HG03135 (cell line): ENCODE measurements at regions not wholly inside any gene's neighbourhood (a gene's known extent, or its start where the extent isn't known, plus 50 kb on each side); places are given as distances from the start of the nearest gene placed in this dataset.
"Not testable (repeated sequence)": the region's sequence is repeated elsewhere in the genome, so short reads cannot be mapped to it uniquely, and the experiment has no call there.

Source experiments
- ATAC-seq: cut with Tn5 transposase; IDR thresholded peaks from one replicate; pipeline ENCODE4 v1.9.1; 2021; ENCODE audit warnings: mild to moderate bottlenecking, moderate library complexity; ENCODE audit not compliant: unreplicated experiment

GRCh38 chr1:37362594-37363385, 111.6 kb upstream of the ZC3H12A start:
- ATAC-seq: no peak

- no peak for ATAC-seq
These were observed 110.8 kb upstream of the ZC3H12A start for GRCh38 chr1:37363535-37363934.

GRCh38 chr1:37368665-37369315, 105.6 kb upstream of the ZC3H12A start:
- not testable (repeated sequence) for ATAC-seq

- no peak for ATAC-seq
These were observed 102.1 kb upstream of the ZC3H12A start for GRCh38 chr1:37372302-37372701.

GRCh38 chr1:37372711-37373110, 101.7 kb upstream of the ZC3H12A start:
- no peak for ATAC-seq

- no peak for ATAC-seq
These were observed 101.0 kb upstream of the ZC3H12A start for GRCh38 chr1:37373413-37373812.

- not testable (repeated sequence) for ATAC-seq
These were observed 93.8 kb upstream of the ZC3H12A start for GRCh38 chr1:37380546-37380945.

- ATAC-seq: no peak
These were observed 86.5 kb upstream of the ZC3H12A start for GRCh38 chr1:37387854-37388253.

- ATAC-seq: no peak
These were observed 85.1 kb upstream of the ZC3H12A start for GRCh38 chr1:37389327-37389726.

GRCh38 chr1:37391211-37392011, 83.0 kb upstream of the ZC3H12A start:
- ATAC-seq: no peak

- ATAC-seq: no peak
These were observed 82.3 kb upstream of the ZC3H12A start for GRCh38 chr1:37392051-37392450.

GRCh38 chr1:37393173-37394120, 80.9 kb upstream of the ZC3H12A start:
- no peak for ATAC-seq

- ATAC-seq: no peak
These were observed 79.6 kb upstream of the ZC3H12A start for GRCh38 chr1:37394574-37395464.

GRCh38 chr1:37398096-37398495, 76.3 kb upstream of the ZC3H12A start:
- no peak for ATAC-seq

GRCh38 chr1:37399205-37399604, 75.2 kb upstream of the ZC3H12A start:
- no peak for ATAC-seq

GRCh38 chr1:37399830-37400464, 74.4 kb upstream of the ZC3H12A start:
- ATAC-seq: no peak

- no peak for ATAC-seq
These were observed 73.7 kb upstream of the ZC3H12A start for GRCh38 chr1:37400466-37401225.

- no peak for ATAC-seq
These were observed 71.2 kb upstream of the ZC3H12A start for GRCh38 chr1:37403166-37403565.
